Activated CD4-positive, alpha-beta T cell treated with anti-CD3 and anti-CD28 coated beads, Interleukin-2, amount 10 ng/mL, durations not matched to agents 7 days and 5 days (primary cell): ENCODE measurements at regions not wholly inside any gene's neighbourhood (a gene's known extent, or its start where the extent isn't known, plus 50 kb on each side); places are given as distances from the start of the nearest gene placed in this dataset.

Experiments
- CTCF ChIA-PET: fragments of 350-600 bp; sonication (Branson Sonifier 250); formaldehyde crosslinking; loops from one replicate; lab custom pipeline; 2021; ENCODE audit warnings: antibody characterized with exemption; lab: Charles Lee
- POLR2A ChIA-PET: fragments of 350-600 bp; sonication (Branson Sonifier 250); formaldehyde crosslinking; loops from one replicate; lab custom pipeline; 2021; ENCODE audit warnings: antibody characterized with exemption; lab: Charles Lee
- DNase-seq: peaks from one replicate; pipeline ENCODE4 v3.0.0-alpha.2; 2020
- H3K27ac Mint-ChIP-seq: one replicate; pipeline ENCODE4 v1.8.0; 2021; ENCODE audit warnings: mild to moderate bottlenecking, moderate library complexity, mixed read lengths
- H3K27me3 Mint-ChIP-seq: one replicate; pipeline ENCODE4 v1.8.0; 2021; ENCODE audit warnings: mixed read lengths
- H3K36me3 Mint-ChIP-seq: one replicate; pipeline ENCODE4 v1.8.0; 2021; ENCODE audit warnings: low read depth, mixed read lengths
- H3K4me1 Mint-ChIP-seq: one replicate; pipeline ENCODE4 v1.8.0; 2021; ENCODE audit warnings: mixed read lengths
- H3K4me3 Mint-ChIP-seq: one replicate; pipeline ENCODE4 v1.8.0; 2021; ENCODE audit warnings: mild to moderate bottlenecking, moderate library complexity, mixed read lengths
- H3K9me3 Mint-ChIP-seq: one replicate; pipeline ENCODE4 v1.8.0; 2021; ENCODE audit warnings: mixed read lengths

GRCh38 chr10:91684841-91685240 lies 52.0 kb upstream of the PPP1R3C start:
- CTCF ChIA-PET: interaction anchor here (1.4 kb wide), 1 partner anchor 11 kb away, joined by 6 read pairs; no protein-coding TSS in a partner anchor
- POLR2A ChIA-PET: no interaction called here
- Mint-ChIP-seq H3K27me3 (peaks cover 3% of the 10 kb centered on the region), H3K4me1 (peaks cover 3% of the 10 kb centered on the region), H3K27ac (no peak overlapping the region), H3K36me3 (no peaks in the 10 kb centered on the region), H3K9me3 (no peaks in the 10 kb centered on the region), H3K4me3 (no peak overlapping the region)
- no peak for DNase-seq

DNA sequence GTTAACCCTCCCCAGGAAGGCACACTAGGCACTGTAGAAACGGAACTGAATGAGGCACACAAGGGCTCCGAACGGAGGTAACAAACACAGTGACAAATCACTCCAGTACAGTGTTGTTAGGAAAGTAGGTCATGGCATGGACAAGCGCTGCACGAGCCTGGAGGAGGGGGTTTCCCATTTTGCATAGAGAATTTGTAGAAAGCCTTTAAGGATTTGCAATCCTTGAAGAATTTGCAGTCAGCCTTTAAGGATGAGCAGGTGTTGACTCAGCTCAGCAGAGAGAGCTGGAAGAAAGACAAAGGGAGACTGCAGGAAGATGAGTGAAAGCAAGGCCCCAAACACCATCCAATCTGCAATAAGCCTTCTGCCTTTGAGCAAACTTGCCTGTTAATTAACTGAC lies 51.1 kb upstream of the PPP1R3C start:
- POLR2A ChIA-PET: no interaction called here
- H3K36me3 Mint-ChIP-seq: no peaks in the 10 kb centered on the region
- H3K27ac Mint-ChIP-seq: no peak overlapping the region
- H3K9me3 Mint-ChIP-seq: no peaks in the 10 kb centered on the region
- no peak overlapping the region for H3K4me3 Mint-ChIP-seq
- no peaks in the 10 kb centered on the region for H3K4me1 Mint-ChIP-seq
- peaks cover 3% of the 10 kb centered on the region for H3K27me3 Mint-ChIP-seq
- no peak for DNase-seq
- CTCF ChIA-PET: interaction anchor here (0.6 kb wide), 1 partner anchor 13 kb away, joined by 4 read pairs; no protein-coding TSS in a partner anchor

DNA sequence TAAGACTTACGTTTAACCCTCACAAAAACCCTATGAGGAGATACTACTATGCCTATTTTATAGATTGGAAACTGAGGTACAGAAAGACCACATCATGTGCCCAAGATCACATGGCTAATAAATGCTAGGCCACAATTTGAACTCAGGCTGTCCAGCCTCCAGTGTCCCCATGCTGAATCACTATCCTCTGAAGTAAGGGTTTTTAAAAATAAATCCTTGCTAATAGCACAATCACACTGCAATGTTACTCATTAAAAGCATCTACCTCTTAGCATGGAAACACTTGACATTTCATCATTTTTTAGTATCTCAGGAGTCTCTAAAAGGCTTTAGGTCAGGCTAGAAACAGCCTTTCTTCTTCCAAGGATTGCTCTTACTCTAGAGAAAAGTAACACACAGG lies 50.0 kb upstream of the PPP1R3C start:
- H3K4me3 Mint-ChIP-seq: no peak overlapping the region
- DNase-seq: no peak
- H3K4me1 Mint-ChIP-seq: no peaks in the 10 kb centered on the region
- H3K27ac Mint-ChIP-seq: no peak overlapping the region
- POLR2A ChIA-PET: no interaction called here
- CTCF ChIA-PET: no interaction called here
- H3K27me3 Mint-ChIP-seq: peaks cover 3% of the 10 kb centered on the region
- H3K9me3 Mint-ChIP-seq: no peaks in the 10 kb centered on the region
- no peaks in the 10 kb centered on the region for H3K36me3 Mint-ChIP-seq
